ENCODE measurements at regions not wholly inside any gene's neighbourhood (a gene's known extent, or its start where the extent isn't known, plus 50 kb on each side); places are given as distances from the start of the nearest gene placed in this dataset.

GRCh38 chr2:100767224-100767653 lies 52.7 kb upstream of the NPAS2 start:
- TF ChIP-seq YY1 (IDR thresholded peaks at IDR 0.05; ENCODE audit: insufficient read depth, insufficient read length) (no peak), ZNF274 (IDR thresholded peaks at IDR 0.05; ENCODE audit: low read depth, low read length) (no peak)

All from NT2/D1 (cell line).